ENCODE measurements at regions not wholly inside any gene's neighbourhood (a gene's known extent, or its start where the extent isn't known, plus 50 kb on each side); places are given as distances from the start of the nearest gene placed in this dataset.
"Not testable (repeated sequence)": the region's sequence is repeated elsewhere in the genome, so short reads cannot be mapped to it uniquely, and the experiment has no call there.

- no peak for ATAC-seq (ENCODE audit: low FRiP score in 2 of 2)
- TF ChIP-seq CTCF (IDR thresholded peaks at IDR 0.05) (no peak), POLR2A (IDR thresholded peaks at IDR 0.05) (no peak), EP300 (IDR thresholded peaks at IDR 0.05) (no peak), POLR2AphosphoS5 (IDR thresholded peaks at IDR 0.05) (no peak)
- no peaks in the 10 kb centered on the region for H3K36me3 ChIP-seq
- no peaks in the 10 kb centered on the region for H3K4me1 ChIP-seq
- no peaks in the 10 kb centered on the region for H3K27me3 ChIP-seq
- H3K9me3 ChIP-seq: no peaks in the 10 kb centered on the region
- H3K4me3 ChIP-seq: no peak overlapping the region
- no peak for DNase-seq
- 81 to 86% methylated on average over 3 of the region's 3 CpGs for WGBS, 2 donors
- no peak overlapping the region for H3K27ac ChIP-seq
These were observed 1381.8 kb downstream of the EFNA5 start for GRCh38 chr5:106288979-106289378.

DNA sequence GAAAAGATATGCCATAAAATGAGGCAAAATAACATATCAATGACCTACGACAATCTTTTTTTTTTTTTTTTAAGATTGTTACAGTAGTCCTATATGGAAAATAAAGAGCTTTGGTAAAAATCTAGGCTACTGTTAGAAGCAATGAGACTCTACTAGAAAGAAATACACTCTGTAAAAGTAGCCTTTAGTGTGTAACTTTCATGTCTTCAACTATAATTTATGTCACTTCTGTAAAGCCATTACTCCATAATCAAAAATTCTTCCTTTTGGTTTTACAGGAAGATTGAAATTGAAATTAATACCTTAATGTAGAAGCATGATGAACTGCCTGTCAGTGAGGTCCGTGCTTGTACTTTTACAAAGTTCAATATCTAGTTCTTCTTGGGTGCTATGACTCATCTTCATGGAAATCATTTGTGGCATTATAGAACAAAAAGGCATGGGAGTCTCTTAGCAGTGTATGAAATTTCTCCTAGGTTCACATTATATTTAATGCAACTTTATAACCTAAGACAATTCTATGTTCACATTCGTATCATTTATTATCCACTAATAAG is 1393.1 kb downstream of the EFNA5 start:
- TF ChIP-seq POLR2AphosphoS5 (IDR thresholded peaks at IDR 0.05): no peak
- no peak for TF ChIP-seq EP300 (IDR thresholded peaks at IDR 0.05)
- TF ChIP-seq POLR2A (IDR thresholded peaks at IDR 0.05): no peak
- TF ChIP-seq CTCF (IDR thresholded peaks at IDR 0.05): no peak
- 89 to 91% methylated on average over 3 of the region's 3 CpGs for WGBS, 2 donors
- Histone ChIP-seq H3K4me1 (no peaks in the 10 kb centered on the region), H3K27ac (no peak overlapping the region), H3K4me3 (no peak overlapping the region), H3K9me3 (no peaks in the 10 kb centered on the region), H3K36me3 (no peaks in the 10 kb centered on the region), H3K27me3 (no peaks in the 10 kb centered on the region)
- DNase-seq (no peak), ATAC-seq (ENCODE audit: low FRiP score in 2 of 2) (no peak)

DNA sequence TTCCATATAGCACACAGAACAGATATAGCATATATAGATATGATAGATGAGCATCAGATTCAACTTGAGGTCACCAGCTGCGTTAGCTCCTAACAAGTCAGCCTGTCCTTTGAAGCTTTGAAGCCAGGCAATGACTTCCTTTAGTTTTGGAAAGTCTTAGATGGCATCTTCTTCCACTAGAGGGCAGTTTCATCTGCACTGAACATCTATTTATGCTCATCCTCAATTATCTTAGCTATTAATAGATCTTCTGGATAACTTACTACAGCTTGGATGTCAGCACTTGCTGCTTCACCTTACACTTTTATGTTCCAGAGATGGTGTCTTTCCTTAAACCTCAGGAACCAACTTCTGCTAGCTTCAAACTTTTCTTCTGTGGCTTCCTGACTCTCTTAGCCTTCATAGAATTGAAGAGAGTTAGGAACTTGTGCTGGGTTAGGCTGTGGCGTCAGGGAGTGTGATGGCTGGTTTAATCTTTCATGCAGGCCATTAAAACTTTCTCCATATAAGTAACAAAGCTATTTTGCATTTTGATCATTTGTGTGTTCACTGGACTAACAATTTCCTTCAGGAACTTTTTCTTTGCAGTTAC is 1401.4 kb downstream of the EFNA5 start:
- no peak overlapping the region for H3K27ac ChIP-seq
- WGBS, 2 donors: 62 to 64% methylated on average over 2 of the region's 2 CpGs
- H3K27me3 ChIP-seq: no peaks in the 10 kb centered on the region
- H3K9me3 ChIP-seq: no peaks in the 10 kb centered on the region
- peak in 1 of 6 experiments; percentile 10 for TF ChIP-seq CTCF (IDR thresholded peaks at IDR 0.05)
- TF ChIP-seq EP300 (IDR thresholded peaks at IDR 0.05): no peak
- H3K4me1 ChIP-seq: no peaks in the 10 kb centered on the region
- no peak for DNase-seq
- H3K36me3 ChIP-seq: no peaks in the 10 kb centered on the region
- no peak for ATAC-seq (ENCODE audit: low FRiP score in 2 of 2)
- no peak overlapping the region for H3K4me3 ChIP-seq

- Histone ChIP-seq H3K36me3 (no peaks in the 10 kb centered on the region), H3K4me3 (no peak overlapping the region), H3K4me1 (no peaks in the 10 kb centered on the region), H3K9me3 (no peaks in the 10 kb centered on the region), H3K27me3 (no peaks in the 10 kb centered on the region), H3K27ac (no peak overlapping the region)
- no peak for TF ChIP-seq EP300 (IDR thresholded peaks at IDR 0.05)
- TF ChIP-seq CTCF (IDR thresholded peaks at IDR 0.05): no peak
- no peak for TF ChIP-seq POLR2AphosphoS5 (IDR thresholded peaks at IDR 0.05)
- TF ChIP-seq POLR2A (IDR thresholded peaks at IDR 0.05): no peak
- 81 to 87% methylated on average over 3 of the region's 3 CpGs for WGBS, 2 donors
- DNase-seq (no peak), ATAC-seq (ENCODE audit: low FRiP score in 2 of 2) (no peak)
These were observed 1403.5 kb downstream of the EFNA5 start for GRCh38 chr5:106267256-106267655.

- Histone ChIP-seq H3K9me3 (no peaks in the 10 kb centered on the region), H3K36me3 (no peaks in the 10 kb centered on the region), H3K27ac (no peak overlapping the region), H3K4me3 (no peak overlapping the region), H3K27me3 (no peaks in the 10 kb centered on the region), H3K4me1 (no peaks in the 10 kb centered on the region)
- ATAC-seq (ENCODE audit: low FRiP score in 2 of 2) (no peak), DNase-seq (no peak)
- no peak for TF ChIP-seq POLR2AphosphoS5 (IDR thresholded peaks at IDR 0.05)
- no peak for TF ChIP-seq CTCF (IDR thresholded peaks at IDR 0.05)
- no peak for TF ChIP-seq EP300 (IDR thresholded peaks at IDR 0.05)
- TF ChIP-seq POLR2A (IDR thresholded peaks at IDR 0.05): no peak
These were observed 1408.3 kb downstream of the EFNA5 start for GRCh38 chr5:106262395-106262794.

GRCh38 chr5:106259431-106260090 is 1411.2 kb downstream of the EFNA5 start:
- H3K4me3 ChIP-seq; ATAC-seq (ENCODE audit: low FRiP score in 2 of 2); H3K4me1 ChIP-seq; H3K9me3 ChIP-seq; DNase-seq; H3K27me3 ChIP-seq; H3K27ac ChIP-seq; H3K36me3 ChIP-seq: not testable (repeated sequence)
- 63 to 68% methylated on average over 11 of the region's 11 CpGs for WGBS, 2 donors
